ENCODE measurements at regions not wholly inside any gene's neighbourhood (a gene's known extent, or its start where the extent isn't known, plus 50 kb on each side); places are given as distances from the start of the nearest gene placed in this dataset.

DNA sequence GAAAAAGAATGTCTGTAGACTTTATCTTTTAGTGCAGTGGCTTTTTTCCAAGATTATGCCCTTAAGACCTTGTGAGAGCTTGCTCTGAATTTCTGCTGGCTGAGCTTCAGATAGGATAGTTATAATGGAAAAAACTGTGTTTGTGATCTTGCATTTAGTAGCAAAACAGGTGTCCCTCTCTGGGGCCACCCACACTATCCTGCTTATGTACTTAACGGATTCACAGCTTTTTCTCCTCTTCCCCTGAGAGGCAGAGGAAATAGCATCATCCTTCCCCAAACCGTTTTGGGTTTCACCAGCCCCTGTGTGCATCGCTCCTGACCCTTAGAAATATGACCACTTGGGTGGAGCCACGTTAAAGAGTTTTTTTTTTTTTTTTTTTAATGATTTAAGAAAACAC is 101.2 kb downstream of the RAB18 start:
- TF ChIP-seq CTCF (optimal IDR thresholded peaks at IDR 0.05 in 1 of 3, IDR thresholded peaks at IDR 0.05 in 1 of 3, conservative IDR thresholded peaks at IDR 0.05 in 1 of 3; ENCODE audit: extremely low read depth in 1 of 3, insufficient read depth in 2 of 3, low read length in 3 of 3) (no peak), EZH2 (IDR thresholded peaks at IDR 0.05; ENCODE audit: low read length) (no peak)

Measured in keratinocyte (primary cell).